H1 (cell line): ENCODE measurements at regions not wholly inside any gene's neighbourhood (a gene's known extent, or its start where the extent isn't known, plus 50 kb on each side); places are given as distances from the start of the nearest gene placed in this dataset.

Source experiments
- CTCF ChIA-PET: fragments of 300-600 bp; sonication (Branson Sonifier 250); formaldehyde crosslinking; loops from one replicate; lab custom pipeline; 2021; ENCODE audit not compliant: partially characterized antibody; lab: Charles Lee
- POLR2A ChIA-PET: fragments of 300-600 bp; sonication (Branson Sonifier 250); formaldehyde crosslinking; loops from one replicate; lab custom pipeline; 2021; ENCODE audit warnings: inconsistent platforms; ENCODE audit not compliant: partially characterized antibody; lab: Charles Lee
- DNase-seq, 2 experiments: peaks; one replicate each; pipeline versions ENCODE4 v3.0.0 to v3.0.0-alpha.2; 2010 to 2022; ENCODE audit warnings: low spot score in 2 of 2, low read depth in 1 of 2, mixed read lengths in 1 of 2
- FAIRE-seq: peaks from 2 replicates; lab custom pipeline; 2011; peaks lifted over from hg19 to GRCh38; lab: Jason Lieb, UNC
- H2AFZ ChIP-seq: 2 replicates; pipeline ENCODE4 v1.8.1; 2012; ENCODE audit warnings: low read length, inconsistent platforms
- H2AK5ac ChIP-seq: 2 replicates; pipeline ENCODE4 v1.6.1; 2013; ENCODE audit warnings: low read depth, low read length
- H2BK120ac ChIP-seq: replicated peaks from 2 replicates; pipeline ENCODE3; 2013; ENCODE audit warnings: low read depth, low read length, inconsistent platforms
- H2BK12ac ChIP-seq: 2 replicates; pipeline ENCODE4 v1.6.1; 2013; ENCODE audit warnings: low read depth, low read length
- H2BK15ac ChIP-seq: 2 replicates; pipeline ENCODE4 v1.6.1; 2013; ENCODE audit warnings: low read length
- H2BK20ac ChIP-seq: 2 replicates; pipeline ENCODE4 v1.6.1; 2013; ENCODE audit warnings: low read length
- H2BK5ac ChIP-seq: 2 replicates; pipeline ENCODE4 v1.6.1; 2013; ENCODE audit warnings: low read depth, low read length
- H3K14ac ChIP-seq: 2 replicates; pipeline ENCODE4 v1.6.1; 2013; ENCODE audit warnings: inconsistent platforms; ENCODE audit not compliant: insufficient read length
- H3K18ac ChIP-seq: 2 replicates; pipeline ENCODE4 v1.6.1; 2013; ENCODE audit warnings: low read length; ENCODE audit errors: extremely low read depth
- H3K23ac ChIP-seq: 2 replicates; pipeline ENCODE4 v1.6.1; 2013; ENCODE audit warnings: inconsistent platforms; ENCODE audit not compliant: insufficient read length
- H3K23me2 ChIP-seq: 2 replicates; pipeline ENCODE4 v1.6.1; 2013; ENCODE audit warnings: low read depth, low read length
- H3K27ac ChIP-seq: 2 replicates; pipeline ENCODE4 v1.6.1; 2011; ENCODE audit warnings: low read depth, low read length, inconsistent platforms
- H3K27me3 ChIP-seq, 4 experiments: replicated peaks in 1 of 4; 1 replicate in 1 of 4; 2 replicates in 3 of 4; pipeline versions ENCODE4 v1.6.1 to v1.8.1; 2011 to 2013; ENCODE audit warnings: low read length in 3 of 4, mild to moderate bottlenecking in 3 of 4, inconsistent platforms in 2 of 4, mixed read lengths in 2 of 4, moderate library complexity in 1 of 4; ENCODE audit not compliant: control insufficient read depth in 3 of 4, insufficient read depth in 3 of 4; ENCODE audit errors: extremely low read depth in 1 of 4
- H3K36me3 ChIP-seq, 4 experiments: 2 replicates each; pipeline versions ENCODE4 v1.6.1 to v1.8.1; 2011 to 2013; ENCODE audit warnings: mild to moderate bottlenecking in 4 of 4, low read length in 3 of 4, moderate library complexity in 2 of 4, control low read depth in 1 of 4, inconsistent platforms in 1 of 4; ENCODE audit not compliant: insufficient read depth in 4 of 4, control insufficient read depth in 2 of 4
- H3K4ac ChIP-seq: replicated peaks from 2 replicates; pipeline ENCODE3; 2013; ENCODE audit warnings: low read length, low read depth, mixed read lengths, inconsistent platforms; ENCODE audit not compliant: insufficient read length
- H3K4me1 ChIP-seq, 4 experiments: replicated peaks in 1 of 4; 1 replicate in 1 of 4; 2 replicates in 3 of 4; pipeline versions ENCODE4 v1.6.1 to v1.8.1; 2011 to 2013; ENCODE audit warnings: low read length in 3 of 4, inconsistent platforms in 2 of 4, mixed read lengths in 1 of 4; ENCODE audit not compliant: insufficient read depth in 4 of 4, control insufficient read depth in 3 of 4
- H3K4me2 ChIP-seq, 2 experiments: 2 replicates each; pipeline versions ENCODE4 v1.6.1 to v1.8.1; 2011 to 2013; ENCODE audit warnings: low read depth in 2 of 2, low read length in 2 of 2, control low read depth in 1 of 2, inconsistent platforms in 1 of 2, mild to moderate bottlenecking in 1 of 2; ENCODE audit not compliant: insufficient read depth in 1 of 2
- H3K4me3 ChIP-seq, 4 experiments: fragments of 200-600, 300-600 bp in 1 of 4; sonication (generic), shearing (Covaris generic), sonication (Bioruptor Twin) in 1 of 4; 2 replicates each; pipeline versions ENCODE4 v1.5.1 to v1.8.1; 2011 to 2016; ENCODE audit warnings: low read length in 4 of 4, low read depth in 3 of 4, control low read depth in 2 of 4, inconsistent platforms in 2 of 4, mild to moderate bottlenecking in 2 of 4, mixed read lengths in 1 of 4, moderate library complexity in 1 of 4; ENCODE audit not compliant: insufficient read depth in 2 of 4; ENCODE audit errors: extremely low read depth in 1 of 4
- H3K56ac ChIP-seq: replicated peaks from 2 replicates; pipeline ENCODE3; 2013; ENCODE audit warnings: low read depth, mild to moderate bottlenecking, mixed read lengths, low read length, inconsistent platforms; ENCODE audit not compliant: insufficient read length
- H3K79me1 ChIP-seq: 2 replicates; pipeline ENCODE4 v1.6.1; 2013; ENCODE audit warnings: low read depth, low read length, control low read depth
- H3K79me2 ChIP-seq, 2 experiments: 2 replicates each; pipeline versions ENCODE4 v1.6.1 to v1.8.1; 2012 to 2013; ENCODE audit warnings: low read length in 2 of 2, mild to moderate bottlenecking in 2 of 2, inconsistent platforms in 1 of 2; ENCODE audit not compliant: insufficient read depth in 2 of 2, control insufficient read depth in 1 of 2
- H3K9ac ChIP-seq, 4 experiments: replicated peaks in 1 of 4; 1 replicate in 1 of 4; 2 replicates in 3 of 4; pipeline versions ENCODE4 v1.6.1 to v1.8.1; 2011 to 2013; ENCODE audit warnings: low read depth in 3 of 4, low read length in 3 of 4, control low read depth in 2 of 4, mild to moderate bottlenecking in 2 of 4, moderate library complexity in 2 of 4, inconsistent platforms in 1 of 4; ENCODE audit errors: extremely low read depth in 1 of 4
- H3K9me3 ChIP-seq, 2 experiments: 2 replicates each; pipeline versions ENCODE4 v1.6.1 to v1.8.1; 2012 to 2013; ENCODE audit warnings: mild to moderate bottlenecking in 2 of 2, moderate library complexity in 2 of 2, control low read depth in 1 of 2, inconsistent platforms in 1 of 2, low read depth in 1 of 2, low read length in 1 of 2, mixed read lengths in 1 of 2; ENCODE audit not compliant: insufficient read depth in 2 of 2
- H4K20me1 ChIP-seq, 2 experiments: replicated peaks in 1 of 2; 2 replicates each; pipeline versions ENCODE3 to v1.8.1; 2011 to 2013; ENCODE audit warnings: inconsistent platforms in 2 of 2, low read length in 2 of 2, mild to moderate bottlenecking in 1 of 2; ENCODE audit not compliant: insufficient read depth in 2 of 2, control insufficient read depth in 1 of 2
- H4K5ac ChIP-seq: 2 replicates; pipeline ENCODE4 v1.6.1; 2013; ENCODE audit warnings: low read length, low read depth, mixed read lengths, inconsistent platforms; ENCODE audit not compliant: insufficient read length
- H4K8ac ChIP-seq: 2 replicates; pipeline ENCODE4 v1.8.0; 2013; ENCODE audit warnings: mild to moderate bottlenecking, moderate library complexity, low read length, inconsistent platforms; ENCODE audit not compliant: insufficient read depth; ENCODE audit errors: extremely low read depth
- H4K91ac ChIP-seq: replicated peaks from 2 replicates; pipeline ENCODE3; 2013; ENCODE audit warnings: low read length, mixed read lengths, inconsistent platforms; ENCODE audit not compliant: insufficient read length
- CBX8 ChIP-seq: fragments of 300-800, 300-1000 bp; sonication (generic); IDR thresholded peaks from 2 replicates; pipeline ENCODE4 v1.7.1; 2016; ENCODE audit warnings: low read depth, low read length, borderline replicate concordance
- FOSL1 ChIP-seq: IDR thresholded peaks from 2 replicates; pipeline ENCODE4 v1.6.1; 2011; ENCODE audit warnings: mild to moderate bottlenecking, low read depth, low read length, moderate library complexity; ENCODE audit not compliant: insufficient read depth
- HDAC6 ChIP-seq: IDR thresholded peaks from one replicate; pipeline ENCODE4 v1.7.1; 2012; ENCODE audit warnings: low read depth, mild to moderate bottlenecking, inconsistent platforms, low read length, moderate library complexity
- KDM5A ChIP-seq: fragments of 200-600 bp; IDR thresholded peaks from 2 replicates; pipeline ENCODE4 v1.7.1; 2012; ENCODE audit warnings: mild to moderate bottlenecking, low read length, inconsistent platforms, mixed read lengths
- NANOG ChIP-seq: IDR thresholded peaks from 2 replicates; pipeline ENCODE4 v1.6.1; 2011; ENCODE audit warnings: low read length, low read depth, mild to moderate bottlenecking, inconsistent platforms; ENCODE audit not compliant: insufficient read depth, poor library complexity, severe bottlenecking
- POLR2A ChIP-seq, 2 experiments: IDR thresholded peaks; 1 replicate in 1 of 2; 2 replicates in 1 of 2; pipeline ENCODE4 v1.6.1; 2011; ENCODE audit warnings: low read depth in 2 of 2, low read length in 2 of 2, mild to moderate bottlenecking in 2 of 2; ENCODE audit errors: control extremely low read depth in 1 of 2
- RBBP5 ChIP-seq: IDR thresholded peaks from 2 replicates; pipeline ENCODE4 v1.7.1; 2012; ENCODE audit warnings: low read depth, mild to moderate bottlenecking, inconsistent platforms, low read length, moderate library complexity, borderline replicate concordance
- SAP30 ChIP-seq: fragments of 300-600 bp; sonication (generic); IDR thresholded peaks from 2 replicates; pipeline ENCODE4 v1.7.1; 2012; ENCODE audit warnings: low read length, moderate library complexity, mild to moderate bottlenecking, inconsistent platforms; ENCODE audit not compliant: insufficient read depth, insufficient replicate concordance
- WGBS, 2 experiments: shearing (Covaris generic) in 1 of 2; methylation state at CpG; one replicate each; pipeline versions ENCODE4 v1.1.6 to v1.1.7; 2013 to 2015; ENCODE audit warnings: low lambda C conversion rate in 2 of 2, mixed read lengths in 2 of 2, inconsistent platforms in 1 of 2, low coverage in 1 of 2, missing lambda C conversion rate in 1 of 2; ENCODE audit not compliant: insufficient replicate concordance in 2 of 2, insufficient coverage in 1 of 2, insufficient read length in 1 of 2; ENCODE audit errors: extremely low coverage in 1 of 2, missing lambda C conversion rate in 1 of 2; 5-methylcytosine and 5-hydroxymethylcytosine counted together

- POLR2A ChIA-PET = no interaction called here
Measured at GRCh38 chrY:8564421-8564820, 772.8 kb upstream of the TSPY4 start.

More at GRCh38 chrY:8564421-8564820, 772.8 kb upstream of the TSPY4 start:
- 93% methylated on average over 3 of the region's 3 CpGs; no CpG with 5 or more reads in 1 of the 2 experiments for WGBS, 2 experiments
- Histone ChIP-seq H3K27ac (no peak overlapping the region), H2BK5ac (no peak overlapping the region), H2AFZ (no peak overlapping the region), H3K14ac (no peak overlapping the region), H3K9me3 (peaks cover 6 to 77% of the 10 kb centered on the region in 2 experiments; a peak in 3 of 4 replicates), H2BK15ac (no peak overlapping the region), H4K8ac (no peak overlapping the region), H3K9ac (no peak overlapping the region), H4K5ac (no peak overlapping the region), H2BK12ac (no peak overlapping the region), H3K18ac (no peak overlapping the region), H3K4ac (no peak overlapping the region), H3K79me2 (no peaks in the 10 kb centered on the region), H4K91ac (no peak overlapping the region), H3K23ac (no peak overlapping the region), H4K20me1 (no peaks in the 10 kb centered on the region), H3K23me2 (no peaks in the 10 kb centered on the region; the same call in 1 of the 2 replicates), H3K56ac (no peak overlapping the region), H3K4me2 (no peak overlapping the region), H2BK120ac (no peak overlapping the region), H2BK20ac (no peak overlapping the region), H3K36me3 (no peaks in the 10 kb centered on the region), H3K4me1 (no peaks in the 10 kb centered on the region), H3K4me3 (no peak overlapping the region), H3K27me3 (no peaks in the 10 kb centered on the region), H2AK5ac (no peak overlapping the region), H3K79me1 (no peaks in the 10 kb centered on the region)
- CTCF ChIA-PET = no interaction called here
- DNase-seq (no peak), FAIRE-seq (no peak)
- no peak for TF ChIP-seq SAP30
- TF ChIP-seq CBX8 = no peak
- TF ChIP-seq RBBP5 = no peak
- TF ChIP-seq NANOG = no peak
- TF ChIP-seq POLR2A (IDR thresholded peaks at IDR 0.05; ENCODE audit: control extremely low read depth in 1 of 2, low read depth in 2 of 2, low read length in 2 of 2) = no peak
- no peak for TF ChIP-seq HDAC6
- TF ChIP-seq FOSL1 = no peak
- TF ChIP-seq KDM5A = no peak
